ENCODE measurements at regions not wholly inside any gene's neighbourhood (a gene's known extent, or its start where the extent isn't known, plus 50 kb on each side); places are given as distances from the start of the nearest gene placed in this dataset.
A peak's percentile ranks its signal among the peaks of the same experiment; 100 is the strongest.

- no peak overlapping the region for H3K4me3 ChIP-seq (ENCODE audit: low read depth, poor library complexity, severe bottlenecking)
- 43 to 88% methylated on average over 1 of the region's 1 CpG for WGBS, 2 donors
- TF ChIP-seq, protein P1, sequence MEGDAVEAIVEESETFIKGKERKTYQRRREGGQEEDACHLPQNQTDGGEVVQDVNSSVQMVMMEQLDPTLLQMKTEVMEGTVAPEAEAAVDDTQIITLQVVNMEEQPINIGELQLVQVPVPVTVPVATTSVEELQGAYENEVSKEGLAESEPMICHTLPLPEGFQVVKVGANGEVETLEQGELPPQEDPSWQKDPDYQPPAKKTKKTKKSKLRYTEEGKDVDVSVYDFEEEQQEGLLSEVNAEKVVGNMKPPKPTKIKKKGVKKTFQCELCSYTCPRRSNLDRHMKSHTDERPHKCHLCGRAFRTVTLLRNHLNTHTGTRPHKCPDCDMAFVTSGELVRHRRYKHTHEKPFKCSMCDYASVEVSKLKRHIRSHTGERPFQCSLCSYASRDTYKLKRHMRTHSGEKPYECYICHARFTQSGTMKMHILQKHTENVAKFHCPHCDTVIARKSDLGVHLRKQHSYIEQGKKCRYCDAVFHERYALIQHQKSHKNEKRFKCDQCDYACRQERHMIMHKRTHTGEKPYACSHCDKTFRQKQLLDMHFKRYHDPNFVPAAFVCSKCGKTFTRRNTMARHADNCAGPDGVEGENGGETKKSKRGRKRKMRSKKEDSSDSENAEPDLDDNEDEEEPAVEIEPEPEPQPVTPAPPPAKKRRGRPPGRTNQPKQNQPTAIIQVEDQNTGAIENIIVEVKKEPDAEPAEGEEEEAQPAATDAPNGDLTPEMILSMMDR (IDR thresholded peaks at IDR 0.05), result no peak
- TF ChIP-seq POLR2A (IDR thresholded peaks at IDR 0.05), result no peak
- intact Hi-C loops (cut with DNase I; ENCODE audit: low total_unique reads), result no loop called here
- DNase-seq (ENCODE audit: low spot score in 2 of 2), result no peak
Observed at GRCh38 chr15:29528276-29528675, 258.7 kb upstream of the NSMCE3 start.

- WGBS, 2 donors, result 75 to 80% methylated on average over 5 of the region's 5 CpGs
- intact Hi-C loops (cut with DNase I; ENCODE audit: low total_unique reads), result no loop called here
Observed at GRCh38 chr15:29526802-29527201, 257.2 kb upstream of the NSMCE3 start.

GRCh38 chr15:29522373-29523276, 253.0 kb upstream of the NSMCE3 start:
- peak in 1 of 2 donors; percentile 21 for DNase-seq (ENCODE audit: low spot score in 2 of 2)
- 42 to 48% methylated on average over 7 of the region's 7 CpGs for WGBS, 2 donors
- intact Hi-C loops (cut with DNase I; ENCODE audit: low total_unique reads), result no loop called here
- H3K4me3 ChIP-seq (ENCODE audit: low read depth, poor library complexity, severe bottlenecking), result no peak overlapping the region
- TF ChIP-seq, protein P1 (IDR thresholded peaks at IDR 0.05), result no peak
- no peak for TF ChIP-seq POLR2A (IDR thresholded peaks at IDR 0.05)

More at GRCh38 chr15:29526802-29527201, 257.2 kb upstream of the NSMCE3 start:
- DNase-seq (ENCODE audit: low spot score in 2 of 2), result peak in 1 of 2 donors; percentile 68
- TF ChIP-seq POLR2A (IDR thresholded peaks at IDR 0.05), result no peak
- TF ChIP-seq, protein P1 (IDR thresholded peaks at IDR 0.05), result no peak
- no peak overlapping the region for H3K4me3 ChIP-seq (ENCODE audit: low read depth, poor library complexity, severe bottlenecking)

GRCh38 chr15:29518442-29518841, 248.8 kb upstream of the NSMCE3 start:
- 71% methylated on average over 4 of the region's 4 CpGs for WGBS, 2 donors
- intact Hi-C loops (cut with DNase I; ENCODE audit: low total_unique reads), result no loop called here
- DNase-seq (ENCODE audit: low spot score in 2 of 2), result peak in 1 of 2 donors; percentile 29
- TF ChIP-seq, protein P1 (IDR thresholded peaks at IDR 0.05), result no peak
- TF ChIP-seq POLR2A (IDR thresholded peaks at IDR 0.05), result no peak
- no peak overlapping the region for H3K4me3 ChIP-seq (ENCODE audit: low read depth, poor library complexity, severe bottlenecking)

- no peak overlapping the region for H3K4me3 ChIP-seq (ENCODE audit: low read depth, poor library complexity, severe bottlenecking)
- intact Hi-C loops (cut with DNase I; ENCODE audit: low total_unique reads), result no loop called here
- DNase-seq (ENCODE audit: low spot score in 2 of 2), result no peak
- WGBS, 2 donors, result 91 to 93% methylated on average over 4 of the region's 4 CpGs
- TF ChIP-seq, protein P1 (IDR thresholded peaks at IDR 0.05), result no peak
- TF ChIP-seq POLR2A (IDR thresholded peaks at IDR 0.05), result no peak
Observed at GRCh38 chr15:29517829-29518228, 248.2 kb upstream of the NSMCE3 start.
